ENCODE measurements at regions not wholly inside any gene's neighbourhood (a gene's known extent, or its start where the extent isn't known, plus 50 kb on each side); places are given as distances from the start of the nearest gene placed in this dataset.

- TF ChIP-seq CTCF (IDR thresholded peaks at IDR 0.05) (no peak), POLR2A (IDR thresholded peaks at IDR 0.05) (no peak)
Observed at GRCh38 chr7:97293031-97293430, 175.5 kb downstream of the SDHAF3 start.
